ENCODE measurements at regions not wholly inside any gene's neighbourhood (a gene's known extent, or its start where the extent isn't known, plus 50 kb on each side); places are given as distances from the start of the nearest gene placed in this dataset.

- Mint-ChIP-seq H3K27me3 (peaks cover 3% of the 10 kb centered on the region), H3K9me3 (no peaks in the 10 kb centered on the region), H3K4me3 (peak overlapping the region; percentile 16), H3K4me1 (peaks cover 7% of the 10 kb centered on the region), H3K36me3 (ENCODE audit: low read depth) (no peaks in the 10 kb centered on the region), H3K27ac (no peak overlapping the region)
- ATAC-seq (ENCODE audit: low read depth) (no peak), DNase-seq (no peak)
- CTCF ChIA-PET: no interaction called here
- POLR2A ChIA-PET: interaction anchor here (0.6 kb wide), 1 partner anchor 946 kb away, joined by 3 read pairs; no protein-coding TSS in a partner anchor
- intact Hi-C loops (cut with micrococcal nuclease): no loop called here
- TF ChIP-seq CTCF (IDR thresholded peaks at IDR 0.05): no peak
Observed at GRCh38 chr6:26295691-26296555, 69.1 kb upstream of the BTN3A2 start.

DNA sequence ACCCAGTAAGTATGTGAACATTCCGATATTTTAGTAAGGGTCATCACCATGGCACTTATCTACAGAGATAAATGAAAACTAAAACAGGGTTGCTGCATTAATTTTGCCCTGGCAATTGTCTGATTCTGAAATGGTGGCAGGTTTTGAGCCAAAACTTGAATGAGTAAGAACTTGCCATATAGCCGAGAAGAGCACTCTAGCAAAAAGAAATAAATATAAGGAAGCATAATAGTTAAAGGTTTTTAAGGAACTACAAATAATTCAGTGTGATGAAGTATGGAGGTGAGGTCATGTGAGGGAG is 68.5 kb upstream of the BTN3A2 start:
- no peak overlapping the region for H3K4me3 Mint-ChIP-seq
- ATAC-seq (ENCODE audit: low read depth) (no peak), DNase-seq (no peak)
- no peaks in the 10 kb centered on the region for H3K36me3 Mint-ChIP-seq (ENCODE audit: low read depth)
- intact Hi-C loops (cut with micrococcal nuclease): no loop called here
- peaks cover 7% of the 10 kb centered on the region for H3K4me1 Mint-ChIP-seq
- ChIA-PET POLR2A (no interaction called here), CTCF (no interaction called here)
- no peak overlapping the region for H3K27ac Mint-ChIP-seq
- TF ChIP-seq CTCF (IDR thresholded peaks at IDR 0.05): no peak
- no peaks in the 10 kb centered on the region for H3K9me3 Mint-ChIP-seq
- H3K27me3 Mint-ChIP-seq: peaks cover 3% of the 10 kb centered on the region

DNA sequence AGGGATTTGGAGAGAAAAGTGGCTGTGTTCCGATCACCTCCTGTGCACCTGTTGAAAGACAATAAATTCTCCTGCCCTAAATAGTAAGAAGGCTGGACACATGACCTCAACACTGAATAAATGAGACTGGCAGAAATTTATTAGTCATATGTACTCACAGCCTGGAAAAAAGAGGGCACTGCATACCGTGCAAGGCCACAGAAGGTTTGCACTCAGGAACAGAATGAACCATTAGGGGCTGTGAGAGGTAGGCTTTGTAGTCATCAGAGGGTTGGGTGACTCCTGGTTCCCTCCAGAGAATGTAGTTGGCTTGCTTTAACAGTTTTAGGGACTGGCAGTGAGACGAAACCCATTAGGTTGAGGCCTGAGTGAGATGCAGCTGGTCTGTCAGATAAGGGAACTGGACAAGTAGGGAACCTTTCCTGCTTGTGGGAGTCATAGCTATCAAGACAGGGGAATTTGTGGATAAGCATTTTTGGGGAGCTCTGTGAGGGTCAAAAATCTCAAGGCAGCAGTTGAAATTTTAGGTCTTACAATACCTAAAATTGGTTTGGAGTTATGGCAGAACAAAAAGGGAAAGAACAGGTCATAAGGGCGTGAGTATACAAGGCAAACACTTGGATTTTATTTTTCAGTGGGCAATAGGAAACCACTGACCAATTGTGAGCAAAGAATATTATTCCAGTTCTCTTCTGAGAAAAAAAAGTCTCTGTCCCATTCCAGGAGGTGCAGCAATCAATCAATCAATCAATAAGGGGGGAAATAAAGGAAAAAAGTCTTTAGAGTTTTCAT is 67.9 kb upstream of the BTN3A2 start:
- peaks cover 7% of the 10 kb centered on the region for H3K4me1 Mint-ChIP-seq
- ATAC-seq (ENCODE audit: low read depth) (no peak), DNase-seq (no peak)
- intact Hi-C loops (cut with micrococcal nuclease): no loop called here
- no peak overlapping the region for H3K4me3 Mint-ChIP-seq
- POLR2A ChIA-PET: interaction anchor here (0.6 kb wide), 1 partner anchor 88 kb away, joined by 4 read pairs; no protein-coding TSS in a partner anchor
- peaks cover 3% of the 10 kb centered on the region for H3K27me3 Mint-ChIP-seq
- H3K27ac Mint-ChIP-seq: no peak overlapping the region
- H3K9me3 Mint-ChIP-seq: no peaks in the 10 kb centered on the region
- H3K36me3 Mint-ChIP-seq (ENCODE audit: low read depth): no peaks in the 10 kb centered on the region
- CTCF ChIA-PET: no interaction called here
- TF ChIP-seq CTCF (IDR thresholded peaks at IDR 0.05): no peak

- DNase-seq (no peak), ATAC-seq (ENCODE audit: low read depth) (no peak)
- H3K27me3 Mint-ChIP-seq: peaks cover 3% of the 10 kb centered on the region
- no peak overlapping the region for H3K4me3 Mint-ChIP-seq
- H3K27ac Mint-ChIP-seq: no peak overlapping the region
- ChIA-PET POLR2A (interaction anchor here (1.0 kb wide), 1 partner anchor 14 kb away, joined by 3 read pairs; a partner anchor contains a TSS), CTCF (no interaction called here)
- no peaks in the 10 kb centered on the region for H3K9me3 Mint-ChIP-seq
- H3K4me1 Mint-ChIP-seq: peaks cover 7% of the 10 kb centered on the region
- no peaks in the 10 kb centered on the region for H3K36me3 Mint-ChIP-seq (ENCODE audit: low read depth)
- intact Hi-C loops (cut with micrococcal nuclease): no loop called here
- TF ChIP-seq CTCF (IDR thresholded peaks at IDR 0.05): no peak
Observed at GRCh38 chr6:26299286-26300042, 65.5 kb upstream of the BTN3A2 start.

- Mint-ChIP-seq H3K4me3 (no peak overlapping the region), H3K27ac (no peak overlapping the region)
- CTCF ChIA-PET: no interaction called here
Observed at GRCh38 chr6:26300043-26300331, 65.0 kb upstream of the BTN3A2 start.

More at GRCh38 chr6:26300043-26300331, 65.0 kb upstream of the BTN3A2 start:
- POLR2A ChIA-PET: no interaction called here
- DNase-seq (no peak), ATAC-seq (ENCODE audit: low read depth) (no peak)
- intact Hi-C loops (cut with micrococcal nuclease): no loop called here
- peaks cover 3% of the 10 kb centered on the region for H3K27me3 Mint-ChIP-seq
- H3K4me1 Mint-ChIP-seq: peaks cover 12% of the 10 kb centered on the region
- H3K9me3 Mint-ChIP-seq: no peaks in the 10 kb centered on the region
- no peak for TF ChIP-seq CTCF (IDR thresholded peaks at IDR 0.05)
- H3K36me3 Mint-ChIP-seq (ENCODE audit: low read depth): peaks cover 4% of the 10 kb centered on the region
